Endodermal cell (in vitro differentiated cells): ENCODE measurements at regions not wholly inside any gene's neighbourhood (a gene's known extent, or its start where the extent isn't known, plus 50 kb on each side); places are given as distances from the start of the nearest gene placed in this dataset.

Source experiments
- DNase-seq: peaks from one replicate; pipeline ENCODE4 v3.0.0-alpha.2; 2017
- H3K27ac ChIP-seq: 2 replicates; pipeline ENCODE4 v1.5.1; 2013; ENCODE audit warnings: mild to moderate bottlenecking, low read depth, low read length, moderate library complexity
- H3K27me3 ChIP-seq: 2 replicates; pipeline ENCODE4 v1.6.1; 2013; ENCODE audit warnings: mild to moderate bottlenecking, low read length, moderate library complexity; ENCODE audit not compliant: insufficient read depth, control insufficient read depth, poor library complexity, severe bottlenecking
- H3K36me3 ChIP-seq: 2 replicates; pipeline ENCODE4 v1.7.0; 2013; ENCODE audit warnings: mild to moderate bottlenecking, low read length, moderate library complexity; ENCODE audit not compliant: control insufficient read depth, insufficient read depth
- H3K4me1 ChIP-seq: one replicate; pipeline ENCODE4 v1.7.0; 2013; ENCODE audit warnings: low read length; ENCODE audit not compliant: control insufficient read depth, insufficient read depth
- H3K4me3 ChIP-seq: 2 replicates; pipeline ENCODE4 v1.5.1; 2013; ENCODE audit warnings: mild to moderate bottlenecking, low read length, moderate library complexity
- H3K9ac ChIP-seq: 2 replicates; pipeline ENCODE4 v1.6.1; 2013; ENCODE audit warnings: mild to moderate bottlenecking, low read length, moderate library complexity; ENCODE audit not compliant: poor library complexity, severe bottlenecking; ENCODE audit errors: extremely low read depth
- H3K9me3 ChIP-seq: 2 replicates; pipeline ENCODE4 v1.6.1; 2013; ENCODE audit warnings: mild to moderate bottlenecking, low read length, moderate library complexity; ENCODE audit not compliant: control insufficient read depth
- H3K27ac Mint-ChIP-seq: 2 replicates; pipeline ENCODE4 v1.8.0; 2020; ENCODE audit warnings: mixed read lengths
- H3K27me3 Mint-ChIP-seq: 2 replicates; pipeline ENCODE4 v1.8.0; 2021; ENCODE audit warnings: mild to moderate bottlenecking, mixed read lengths; ENCODE audit not compliant: insufficient read depth
- H3K36me3 Mint-ChIP-seq: 2 replicates; pipeline ENCODE4 v1.8.0; 2020; ENCODE audit warnings: low read depth, mixed read lengths
- H3K4me1 Mint-ChIP-seq: 2 replicates; pipeline ENCODE4 v1.8.0; 2020; ENCODE audit warnings: mixed read lengths
- H3K4me3 Mint-ChIP-seq: 2 replicates; pipeline ENCODE4 v1.8.0; 2020; ENCODE audit warnings: mild to moderate bottlenecking, moderate library complexity, mixed read lengths
- H3K9me3 Mint-ChIP-seq: 2 replicates; pipeline ENCODE4 v1.8.0; 2020; ENCODE audit warnings: mild to moderate bottlenecking, mixed read lengths
- CTCF ChIP-seq: fragments of 200-600 bp; sonication (generic); conservative IDR thresholded peaks from 2 replicates; pipeline ENCODE4 v1.5.0; 2021; ENCODE audit warnings: antibody characterized with exemption, mild to moderate bottlenecking
- WGBS, 2 experiments: methylation state at CpG; one replicate each; pipeline versions ENCODE4 v1.1.5 to v1.1.7; 2013; ENCODE audit warnings: missing lambda C conversion rate in 2 of 2, mixed read lengths in 1 of 2; ENCODE audit not compliant: insufficient coverage in 1 of 2, insufficient read length in 1 of 2; 5-methylcytosine and 5-hydroxymethylcytosine counted together

GRCh38 chr1:2943686-2944260, 77.5 kb upstream of the ACTRT2 start:
- 69% methylated on average over 7 of the region's 7 CpGs; no CpG with 5 or more reads in 1 of the 2 experiments for WGBS, 2 experiments

GRCh38 chr1:2944705-2945104, 76.6 kb upstream of the ACTRT2 start:
- no peak for TF ChIP-seq CTCF
- peaks cover 58% of the 10 kb centered on the region for H3K9me3 ChIP-seq
- H3K36me3 ChIP-seq: no peaks in the 10 kb centered on the region

More at GRCh38 chr1:2943686-2944260, 77.5 kb upstream of the ACTRT2 start:
- Mint-ChIP-seq H3K4me3 (no peak overlapping the region), H3K9me3 (peaks cover 65% of the 10 kb centered on the region), H3K27me3 (no peaks in the 10 kb centered on the region), H3K36me3 (no peaks in the 10 kb centered on the region), H3K4me1 (no peaks in the 10 kb centered on the region), H3K27ac (no peak overlapping the region)
- DNase-seq: no peak
- Histone ChIP-seq H3K9me3 (peaks cover 65% of the 10 kb centered on the region), H3K4me1 (no peaks in the 10 kb centered on the region), H3K4me3 (no peak overlapping the region), H3K36me3 (no peaks in the 10 kb centered on the region), H3K9ac (no peak overlapping the region), H3K27me3 (no peaks in the 10 kb centered on the region), H3K27ac (no peak overlapping the region)
- TF ChIP-seq CTCF: no peak

GRCh38 chr1:2945821-2946231, 75.4 kb upstream of the ACTRT2 start:
- H3K27ac ChIP-seq: no peak overlapping the region
- H3K9me3 ChIP-seq: peaks cover 47% of the 10 kb centered on the region
- no peak overlapping the region for H3K4me3 Mint-ChIP-seq
- no peaks in the 10 kb centered on the region for H3K27me3 ChIP-seq
- no peaks in the 10 kb centered on the region for H3K4me1 Mint-ChIP-seq
- H3K9ac ChIP-seq: no peak overlapping the region
- TF ChIP-seq CTCF: no peak
- H3K27ac Mint-ChIP-seq: no peak overlapping the region
- no peak overlapping the region for H3K4me3 ChIP-seq
- peaks cover 60% of the 10 kb centered on the region for H3K9me3 Mint-ChIP-seq
- no peaks in the 10 kb centered on the region for H3K36me3 Mint-ChIP-seq
- H3K36me3 ChIP-seq: no peaks in the 10 kb centered on the region
- 83 to 84% methylated on average over 4 to 13 of the region's 13 CpGs for WGBS, 2 experiments
- no peaks in the 10 kb centered on the region for H3K27me3 Mint-ChIP-seq
- DNase-seq: no peak
- H3K4me1 ChIP-seq: no peaks in the 10 kb centered on the region

More at GRCh38 chr1:2944705-2945104, 76.6 kb upstream of the ACTRT2 start:
- Mint-ChIP-seq H3K27me3 (no peaks in the 10 kb centered on the region), H3K27ac (no peak overlapping the region), H3K4me3 (no peak overlapping the region), H3K4me1 (no peaks in the 10 kb centered on the region), H3K9me3 (peaks cover 62% of the 10 kb centered on the region), H3K36me3 (no peaks in the 10 kb centered on the region)
- no peak for DNase-seq
- no peaks in the 10 kb centered on the region for H3K27me3 ChIP-seq
- no peak overlapping the region for H3K27ac ChIP-seq
- no peaks in the 10 kb centered on the region for H3K4me1 ChIP-seq
- 77 to 84% methylated on average over 2 to 4 of the region's 4 CpGs for WGBS, 2 experiments
- H3K4me3 ChIP-seq: peak overlapping the region; percentile 56
- H3K9ac ChIP-seq: no peak overlapping the region
